ENCODE measurements at regions not wholly inside any gene's neighbourhood (a gene's known extent, or its start where the extent isn't known, plus 50 kb on each side); places are given as distances from the start of the nearest gene placed in this dataset.
A peak's percentile ranks its signal among the peaks of the same experiment; 100 is the strongest.

DNA sequence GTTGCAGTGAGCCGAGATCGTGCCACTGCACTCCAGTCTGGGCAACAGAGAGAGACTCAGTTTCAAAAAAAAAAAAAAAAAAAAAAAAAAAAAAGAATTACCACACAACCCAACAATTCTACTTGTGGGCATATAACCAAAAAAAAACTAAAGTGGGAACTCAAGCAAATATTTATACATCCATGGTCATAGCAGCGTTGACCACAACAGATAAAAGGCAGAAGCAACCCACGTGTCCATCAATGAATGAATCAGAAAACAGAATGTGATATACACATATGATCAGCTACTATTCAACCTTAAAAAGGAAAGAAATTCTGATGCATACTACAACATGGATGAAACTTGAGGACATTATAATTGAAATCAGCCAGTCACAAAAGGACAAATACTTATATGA, 179.3 kb upstream of the NEBL start:
- DNase-seq = no peak

DNA sequence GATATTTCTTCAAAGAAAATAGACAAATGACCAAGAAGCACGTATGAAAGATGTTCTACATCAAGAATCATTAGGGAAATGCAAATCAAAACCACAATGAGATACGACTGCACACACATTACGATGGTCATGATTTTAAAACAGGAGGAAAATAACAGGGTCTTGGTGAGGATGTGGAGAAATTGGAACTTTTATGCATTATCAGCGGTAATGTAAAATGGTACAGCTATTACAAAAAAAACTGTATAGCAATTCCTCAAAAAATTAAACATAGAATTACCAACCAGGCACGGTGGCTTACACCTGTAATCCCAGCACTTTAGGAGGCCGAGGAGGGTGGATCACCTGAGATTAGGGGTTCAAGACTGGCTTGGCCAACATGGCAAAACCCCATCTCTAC, 178.8 kb upstream of the NEBL start:
- no peak for DNase-seq

DNA sequence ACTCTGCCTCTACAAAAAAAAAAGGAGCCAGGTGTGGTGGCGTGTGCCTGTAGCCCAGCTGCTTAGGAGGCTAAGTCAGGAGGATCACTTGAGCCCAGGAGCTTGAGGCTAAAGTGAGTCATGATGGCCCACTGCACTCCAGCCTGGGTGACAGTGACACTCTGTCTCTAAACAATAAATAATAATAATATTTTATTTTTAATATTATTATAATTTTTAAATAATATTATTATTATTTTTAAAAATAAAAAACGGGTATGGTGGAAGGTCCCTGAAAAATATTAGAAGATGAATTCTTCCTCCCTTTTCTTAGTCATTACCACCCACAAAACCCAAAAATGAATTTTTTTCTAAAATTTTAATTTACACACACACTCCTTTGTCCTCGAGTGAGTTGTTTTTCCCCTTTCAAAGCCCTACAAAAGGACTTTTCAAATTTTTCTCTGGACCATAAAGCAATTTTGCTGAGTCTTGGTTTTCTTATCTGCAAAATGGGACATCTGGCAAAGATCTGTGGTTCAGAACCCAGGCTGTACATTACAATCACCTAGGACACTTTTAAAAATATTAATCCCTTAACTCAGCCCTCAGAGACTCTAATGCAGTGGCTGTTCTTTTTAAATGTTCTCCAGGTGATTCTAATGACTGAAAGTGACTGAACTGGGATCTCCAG, 174.0 kb upstream of the NEBL start:
- no peak for DNase-seq

DNA sequence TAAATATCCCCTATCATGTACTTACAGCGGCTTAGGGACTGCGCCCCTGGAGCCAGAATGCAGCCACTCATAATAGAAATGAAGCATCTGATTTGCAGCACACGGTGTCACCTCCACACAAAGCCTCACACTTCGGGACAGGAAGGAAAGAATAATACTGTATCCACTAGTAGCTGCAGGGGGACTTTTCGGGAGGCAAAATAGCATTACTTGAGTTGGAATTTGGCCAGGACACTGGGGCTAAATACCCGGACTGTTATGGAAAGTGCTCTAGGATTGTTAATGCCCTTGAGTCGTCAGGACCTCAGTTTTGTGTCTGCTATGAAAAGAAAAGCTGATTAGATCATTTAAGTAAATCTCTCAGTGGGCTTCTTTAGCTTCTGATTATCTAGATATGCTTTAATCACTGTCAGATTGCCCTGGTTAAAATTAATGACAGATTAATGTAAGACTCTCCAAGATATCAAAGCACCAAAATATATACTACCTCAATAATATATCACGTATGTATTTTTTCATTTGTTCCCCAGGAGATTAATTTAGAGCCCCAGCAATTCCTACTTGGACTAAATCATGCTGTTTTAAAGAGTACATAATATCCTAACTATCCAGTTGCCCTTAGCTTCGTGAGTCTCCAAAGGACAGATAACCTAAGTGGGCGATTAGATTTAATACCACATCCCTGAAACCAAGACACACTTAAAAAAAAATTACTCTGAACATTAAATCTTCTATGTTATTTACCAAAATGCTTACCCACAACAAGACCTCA, 173.0 kb upstream of the NEBL start:
- no peak for DNase-seq

- DNase-seq = no peak
These were observed 172.2 kb upstream of the NEBL start for GRCh38 chr10:21069278-21069677.

- DNase-seq = no peak
These were observed 171.0 kb upstream of the NEBL start for GRCh38 chr10:21068026-21068656.

GRCh38 chr10:21065621-21066248, 168.6 kb upstream of the NEBL start:
- DNase-seq = no peak

DNA sequence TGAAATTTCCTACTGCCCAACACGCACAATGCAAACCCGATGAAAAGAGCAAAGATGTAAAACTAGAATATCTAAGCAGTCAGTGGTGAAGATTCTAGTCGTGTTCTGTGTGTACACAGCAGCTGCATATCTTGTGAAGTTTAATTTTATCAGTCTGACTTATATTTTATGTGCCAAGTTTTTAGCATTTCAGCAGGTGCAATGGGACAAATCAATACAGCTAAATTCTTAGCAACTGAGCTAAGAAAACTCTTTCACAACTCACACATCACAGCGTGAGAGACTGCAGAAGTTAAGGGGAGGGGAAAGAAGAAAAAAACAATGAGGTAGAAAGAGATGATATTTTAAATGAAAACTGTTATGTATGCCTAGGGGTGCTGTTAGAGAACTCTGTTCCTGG, 164.9 kb upstream of the NEBL start:
- DNase-seq = no peak

DNA sequence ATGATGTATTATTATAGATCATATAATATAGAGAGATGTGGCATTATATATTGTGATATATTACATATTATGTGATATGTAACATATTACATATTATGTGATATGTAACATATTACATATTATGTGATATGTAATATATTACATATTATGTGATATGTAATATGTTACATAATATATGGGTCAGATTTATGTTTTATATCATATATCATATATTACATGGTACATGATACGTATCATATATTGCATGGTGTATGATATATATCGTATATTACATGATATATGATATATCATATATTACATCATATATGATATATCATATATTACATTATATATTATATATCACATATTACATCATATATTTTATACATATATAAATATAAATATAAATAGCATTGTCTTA, 164.1 kb upstream of the NEBL start:
- DNase-seq = no peak

GRCh38 chr10:21060626-21061025, 163.5 kb upstream of the NEBL start:
- DNase-seq = no peak

DNA sequence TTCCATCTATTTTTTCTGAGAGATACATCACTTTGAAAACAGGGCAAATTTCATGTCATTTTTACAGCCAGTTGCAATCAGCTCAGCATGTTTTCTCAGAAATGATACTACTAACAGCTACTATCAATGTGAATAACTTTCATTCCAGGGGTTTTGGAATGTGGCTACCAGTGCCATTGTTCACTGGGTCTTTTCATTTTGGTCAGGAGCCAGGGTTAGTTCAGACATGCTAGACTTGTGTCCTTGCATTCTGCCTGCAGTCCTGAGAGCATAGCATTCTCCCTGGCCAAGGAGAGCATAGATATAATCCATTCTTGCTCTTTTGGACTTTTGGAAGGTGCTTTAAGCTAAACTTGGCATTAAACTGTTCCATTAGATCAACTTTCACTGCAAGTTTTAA, 160.9 kb upstream of the NEBL start:
- no peak for DNase-seq

- no peak for DNase-seq
These were observed 160.3 kb upstream of the NEBL start for GRCh38 chr10:21057436-21057835.

GRCh38 chr10:21056461-21056860, 159.3 kb upstream of the NEBL start:
- DNase-seq = no peak

- peak; percentile 4 for DNase-seq
These were observed 158.4 kb upstream of the NEBL start for GRCh38 chr10:21055339-21056135.

GRCh38 chr10:21053953-21054690, 157.0 kb upstream of the NEBL start:
- DNase-seq = no peak

DNA sequence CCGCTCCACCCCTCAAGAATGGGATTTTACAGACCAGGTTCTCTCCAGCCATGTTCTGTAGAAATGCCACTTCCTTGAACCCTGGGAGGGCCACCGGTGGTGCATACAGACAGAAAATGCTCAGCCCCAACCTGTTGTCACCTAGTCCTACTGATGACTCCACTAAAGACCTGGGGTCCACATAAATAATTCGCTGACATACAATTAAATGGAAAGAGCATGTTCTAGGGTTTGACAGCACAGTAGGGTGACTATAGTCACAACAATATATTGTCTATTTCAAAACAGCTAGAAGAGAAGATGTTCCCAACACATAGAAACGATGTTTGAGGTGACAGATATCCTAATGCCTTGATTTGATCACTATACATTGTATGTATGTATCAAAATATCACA, 155.6 kb upstream of the NEBL start:
- no peak for DNase-seq

- no peak for DNase-seq
These were observed 155.1 kb upstream of the NEBL start for GRCh38 chr10:21052072-21052708.

GRCh38 chr10:21049482-21049881, 152.4 kb upstream of the NEBL start:
- no peak for DNase-seq

- DNase-seq = no peak
These were observed 151.0 kb upstream of the NEBL start for GRCh38 chr10:21048068-21048467.

- no peak for DNase-seq
These were observed 150.4 kb upstream of the NEBL start for GRCh38 chr10:21047511-21047910.

- no peak for DNase-seq
These were observed 150.0 kb upstream of the NEBL start for GRCh38 chr10:21047096-21047495.

DNA sequence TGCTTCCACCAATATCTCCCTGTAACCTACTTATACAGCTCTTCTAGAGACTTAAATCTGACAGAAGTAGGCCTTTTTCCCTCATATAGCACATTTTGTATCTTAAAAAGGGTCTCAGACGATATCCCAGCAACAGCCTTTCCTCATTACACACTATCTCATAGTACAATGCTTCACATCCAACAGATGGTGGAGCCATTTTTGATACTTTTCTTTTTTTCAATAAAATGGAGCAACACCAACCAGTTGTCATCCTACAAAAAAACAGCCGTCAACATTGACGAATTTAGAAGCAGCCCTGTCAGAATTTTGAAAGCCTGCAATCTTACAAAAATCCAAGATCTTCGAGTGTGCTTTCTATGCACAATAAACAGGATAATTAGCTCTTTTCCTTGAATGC, 145.9 kb upstream of the NEBL start:
- no peak for DNase-seq
